CD4-positive, alpha-beta T cell (primary cell): ENCODE measurements at regions not wholly inside any gene's neighbourhood (a gene's known extent, or its start where the extent isn't known, plus 50 kb on each side); places are given as distances from the start of the nearest gene placed in this dataset.

Experiments used
- ATAC-seq: fragments of 200-7000 bp; cut with Tn5 transposase; one replicate; pipeline ENCODE4 v1.10.0; 2022; ENCODE audit warnings: mild to moderate bottlenecking; ENCODE audit not compliant: poor library complexity
- CTCF ChIA-PET: fragments of 350-600 bp; sonication (Branson Sonifier 250); formaldehyde crosslinking; loops from one replicate; lab custom pipeline; 2021; ENCODE audit warnings: antibody characterized with exemption, inconsistent platforms; lab: Charles Lee
- POLR2A ChIA-PET: fragments of 350-600 bp; sonication (Branson Sonifier 250); formaldehyde crosslinking; loops from one replicate; lab custom pipeline; 2021; ENCODE audit warnings: antibody characterized with exemption, inconsistent platforms; lab: Charles Lee
- DNase-seq, 14 experiments: peaks; one replicate each; pipeline ENCODE4 v3.0.0-alpha.2; 2013 to 2020; ENCODE audit warnings: mixed read lengths in 2 of 14
- H3K27ac ChIP-seq, 2 donors: one replicate each; pipeline versions ENCODE4 v1.5.1 to v1.7.0; 2013; ENCODE audit warnings: low read length in 2 of 2, low read depth in 1 of 2, mild to moderate bottlenecking in 1 of 2
- H3K27me3 ChIP-seq, 2 experiments: 1 replicate in 1 of 2; 2 replicates in 1 of 2; pipeline versions ENCODE4 v1.6.1 to v1.7.0; 2013; ENCODE audit warnings: low read length in 2 of 2, control low read depth in 1 of 2, mild to moderate bottlenecking in 1 of 2, moderate library complexity in 1 of 2; ENCODE audit not compliant: insufficient read depth in 2 of 2, control insufficient read depth in 1 of 2
- H3K36me3 ChIP-seq: one replicate; pipeline ENCODE4 v1.6.1; 2013; ENCODE audit warnings: low read length, control low read depth; ENCODE audit not compliant: insufficient read depth
- H3K4me1 ChIP-seq: one replicate; pipeline ENCODE4 v1.6.1; 2013; ENCODE audit warnings: low read length, control low read depth; ENCODE audit not compliant: insufficient read depth
- H3K4me3 ChIP-seq: one replicate; pipeline ENCODE4 v1.5.1; 2013; ENCODE audit warnings: mild to moderate bottlenecking, low read length, moderate library complexity
- H3K9me3 ChIP-seq, 2 experiments: 1 replicate in 1 of 2; 2 replicates in 1 of 2; pipeline versions ENCODE4 v1.6.1 to v1.7.0; 2013; ENCODE audit warnings: low read length in 2 of 2, mild to moderate bottlenecking in 2 of 2, control low read depth in 1 of 2, moderate library complexity in 1 of 2; ENCODE audit not compliant: control insufficient read depth in 1 of 2, insufficient read depth in 1 of 2
- H3K27ac Mint-ChIP-seq: one replicate; pipeline ENCODE4 v1.8.0; 2020; ENCODE audit warnings: mixed read lengths
- H3K27me3 Mint-ChIP-seq: one replicate; pipeline ENCODE4 v1.8.0; 2021; ENCODE audit warnings: mixed read lengths
- H3K36me3 Mint-ChIP-seq: one replicate; pipeline ENCODE4 v1.8.0; 2021; ENCODE audit warnings: low read depth, mixed read lengths
- H3K4me1 Mint-ChIP-seq: one replicate; pipeline ENCODE4 v1.8.0; 2021; ENCODE audit warnings: low read depth, mixed read lengths
- H3K4me3 Mint-ChIP-seq: one replicate; pipeline ENCODE4 v1.8.0; 2020; ENCODE audit warnings: mild to moderate bottlenecking, mixed read lengths
- H3K9me3 Mint-ChIP-seq: one replicate; pipeline ENCODE4 v1.8.0; 2020; ENCODE audit warnings: mixed read lengths
- CTCF ChIP-seq: fragments of 200-600 bp; IDR thresholded peaks from one replicate; pipeline ENCODE4 v1.8.0; 2022; ENCODE audit warnings: antibody characterized with exemption, mild to moderate bottlenecking
- intact Hi-C, 2 experiments: fragments of 100-400 bp; cut with DNase I in 1 of 2; cut with micrococcal nuclease in 1 of 2; formaldehyde crosslinking; loops; one replicate each; pipeline versions ENCODE4 v1.15.1 to v1.9.0; 2023 to 2025; cut with DNase I, micrococcal nuclease

- Mint-ChIP-seq H3K9me3 (peaks cover 6% of the 10 kb centered on the region), H3K4me1 (no peaks in the 10 kb centered on the region), H3K27ac (no peak overlapping the region), H3K36me3 (no peaks in the 10 kb centered on the region), H3K4me3 (no peak overlapping the region), H3K27me3 (no peaks in the 10 kb centered on the region)
- DNase-seq (no peak), ATAC-seq (no peak)
- H3K4me3 ChIP-seq: no peak overlapping the region
- intact Hi-C loops: no loop called here
- TF ChIP-seq CTCF: no peak
- no peak overlapping the region for H3K27ac ChIP-seq
- H3K4me1 ChIP-seq: no peaks in the 10 kb centered on the region
- ChIA-PET POLR2A (no interaction called here), CTCF (no interaction called here)
- peaks cover 0 to 8% of the 10 kb centered on the region in 2 experiments for H3K9me3 ChIP-seq
- no peaks in the 10 kb centered on the region for H3K36me3 ChIP-seq
- H3K27me3 ChIP-seq: no peaks in the 10 kb centered on the region
Measured at GRCh38 chr18:73514449-73514848, 633.2 kb downstream of the FBXO15 start.

- no peak for TF ChIP-seq CTCF
- ATAC-seq (no peak), DNase-seq (no peak)
- Histone ChIP-seq H3K27me3 (no peaks in the 10 kb centered on the region), H3K36me3 (no peaks in the 10 kb centered on the region), H3K9me3 (peaks cover 0 to 8% of the 10 kb centered on the region in 2 experiments), H3K4me3 (no peak overlapping the region), H3K27ac (no peak overlapping the region), H3K4me1 (no peaks in the 10 kb centered on the region)
- Mint-ChIP-seq H3K4me1 (no peaks in the 10 kb centered on the region), H3K36me3 (no peaks in the 10 kb centered on the region), H3K9me3 (peaks cover 8% of the 10 kb centered on the region), H3K4me3 (no peak overlapping the region), H3K27me3 (no peaks in the 10 kb centered on the region), H3K27ac (no peak overlapping the region)
- ChIA-PET POLR2A (no interaction called here), CTCF (no interaction called here)
- intact Hi-C loops: no loop called here
Measured at GRCh38 chr18:73511771-73512503, 635.7 kb downstream of the FBXO15 start.

GRCh38 chr18:73509460-73509859 is 638.2 kb downstream of the FBXO15 start:
- Histone ChIP-seq H3K4me3 (no peak overlapping the region), H3K9me3 (peaks cover 0 to 8% of the 10 kb centered on the region in 2 experiments), H3K27me3 (no peaks in the 10 kb centered on the region), H3K36me3 (no peaks in the 10 kb centered on the region), H3K27ac (no peak overlapping the region), H3K4me1 (no peaks in the 10 kb centered on the region)
- no peak overlapping the region for H3K4me3 Mint-ChIP-seq
- no peak for ATAC-seq
- H3K9me3 Mint-ChIP-seq: peaks cover 7% of the 10 kb centered on the region
- H3K36me3 Mint-ChIP-seq: no peaks in the 10 kb centered on the region
- no peak for TF ChIP-seq CTCF
- H3K27ac Mint-ChIP-seq: no peak overlapping the region
- ChIA-PET POLR2A (no interaction called here), CTCF (no interaction called here)
- no peak for DNase-seq
- no peaks in the 10 kb centered on the region for H3K4me1 Mint-ChIP-seq
- H3K27me3 Mint-ChIP-seq: no peaks in the 10 kb centered on the region
- intact Hi-C loops: no loop called here
